Suprapubic skin (tissue), 4 donors: ENCODE measurements at regions not wholly inside any gene's neighbourhood (a gene's known extent, or its start where the extent isn't known, plus 50 kb on each side); places are given as distances from the start of the nearest gene placed in this dataset.
A peak's percentile ranks its signal among the peaks of the same experiment; 100 is the strongest.

Experiments
- DNase-seq, 2 donors: peaks; one replicate each; pipeline ENCODE4 v3.0.0-alpha.2; 2019; ENCODE audit warnings: low spot score in 2 of 2
- H3K27ac ChIP-seq: fragments of 200-600 bp; sonication (generic); one replicate; pipeline ENCODE4 v1.5.1; 2019
- H3K27me3 ChIP-seq: fragments of 200-600 bp; sonication (generic); one replicate; pipeline ENCODE4 v1.5.1; 2019
- H3K36me3 ChIP-seq: fragments of 200-600 bp; sonication (generic); one replicate; pipeline ENCODE4 v1.5.1; 2019
- H3K4me1 ChIP-seq: fragments of 200-600 bp; sonication (generic); one replicate; pipeline ENCODE4 v1.5.1; 2019
- H3K4me3 ChIP-seq: fragments of 200-600 bp; sonication (generic); one replicate; pipeline ENCODE4 v1.5.1; 2019; ENCODE audit warnings: mild to moderate bottlenecking
- H3K9me3 ChIP-seq: fragments of 200-600 bp; sonication (generic); one replicate; pipeline ENCODE4 v1.5.1; 2019
- EP300 ChIP-seq: sonication (generic); formaldehyde crosslinking; IDR thresholded peaks from one replicate; pipeline ENCODE4 v1.6.1; 2017; ENCODE audit warnings: antibody characterized with exemption
- POLR2A ChIP-seq, 2 donors: fragments of 450-650 bp; IDR thresholded peaks; one replicate each; pipeline ENCODE4 v1.6.1; 2017; ENCODE audit warnings: antibody characterized with exemption in 2 of 2, mild to moderate bottlenecking in 2 of 2, moderate library complexity in 2 of 2
- POLR2AphosphoS5 ChIP-seq, 3 donors: sonication (generic); formaldehyde crosslinking; IDR thresholded peaks; one replicate each; pipeline ENCODE4 v1.6.1; 2017; ENCODE audit warnings: antibody characterized with exemption in 3 of 3
- WGBS: methylation state at CpG from one replicate; pipeline ENCODE4 v1.1.5; 2018; 5-methylcytosine and 5-hydroxymethylcytosine counted together
- TF ChIP-seq, protein P1 (sequence below), 2 donors: fragments of 200-600 bp in 1 of 2; fragments of 450-650 bp in 1 of 2; sonication (generic) in 1 of 2; IDR thresholded peaks; one replicate each; pipeline ENCODE4 v1.5.1; 2016 to 2019; ENCODE audit warnings: antibody characterized with exemption in 2 of 2, mild to moderate bottlenecking in 1 of 2, moderate library complexity in 1 of 2

DNA sequence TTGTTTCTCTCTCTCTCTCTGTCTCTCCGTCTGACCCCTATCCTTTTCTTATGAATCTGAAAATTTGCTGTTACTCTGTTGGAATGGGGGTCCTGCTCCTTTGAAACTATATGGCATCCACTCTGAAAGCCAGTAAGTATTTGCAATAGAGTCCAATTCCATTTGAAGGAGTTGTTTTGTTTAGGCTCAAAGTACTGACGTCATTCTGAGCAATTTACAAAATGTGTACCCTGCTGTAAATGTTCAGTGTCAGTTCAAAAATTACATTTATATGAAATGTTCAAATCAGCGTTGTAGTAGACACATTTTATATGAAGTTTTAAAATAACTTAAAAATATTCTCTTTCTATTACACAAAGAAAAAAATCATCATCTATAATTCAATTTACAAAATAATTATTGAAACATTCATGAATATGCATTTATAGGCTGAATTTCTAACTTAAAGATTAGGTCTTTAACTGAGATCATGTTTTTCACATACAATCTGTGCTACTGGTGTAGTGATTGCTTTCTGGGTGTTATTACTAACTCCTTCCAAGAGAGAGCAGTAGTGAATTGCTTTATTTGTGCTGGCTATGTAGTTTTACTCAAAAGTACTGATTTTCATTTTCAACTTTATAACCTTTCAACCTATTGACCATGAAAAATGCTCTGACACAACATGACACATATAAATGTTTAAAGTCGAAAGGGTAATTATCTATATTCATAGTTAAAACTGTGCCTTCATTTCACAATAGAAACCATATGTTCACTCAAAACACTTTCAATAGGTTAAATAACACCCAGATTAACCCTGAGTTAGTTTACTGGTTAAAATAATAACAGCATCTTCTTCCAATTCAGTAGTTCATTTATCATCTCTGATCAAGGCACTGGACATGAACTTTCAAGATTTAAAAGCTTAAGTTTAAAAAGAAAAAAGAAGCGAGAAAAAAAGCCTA, 253.1 kb upstream of the ADGRL4 start:
- DNase-seq = no peak
- TF ChIP-seq POLR2A (IDR thresholded peaks at IDR 0.05) = no peak
- TF ChIP-seq, protein P1, sequence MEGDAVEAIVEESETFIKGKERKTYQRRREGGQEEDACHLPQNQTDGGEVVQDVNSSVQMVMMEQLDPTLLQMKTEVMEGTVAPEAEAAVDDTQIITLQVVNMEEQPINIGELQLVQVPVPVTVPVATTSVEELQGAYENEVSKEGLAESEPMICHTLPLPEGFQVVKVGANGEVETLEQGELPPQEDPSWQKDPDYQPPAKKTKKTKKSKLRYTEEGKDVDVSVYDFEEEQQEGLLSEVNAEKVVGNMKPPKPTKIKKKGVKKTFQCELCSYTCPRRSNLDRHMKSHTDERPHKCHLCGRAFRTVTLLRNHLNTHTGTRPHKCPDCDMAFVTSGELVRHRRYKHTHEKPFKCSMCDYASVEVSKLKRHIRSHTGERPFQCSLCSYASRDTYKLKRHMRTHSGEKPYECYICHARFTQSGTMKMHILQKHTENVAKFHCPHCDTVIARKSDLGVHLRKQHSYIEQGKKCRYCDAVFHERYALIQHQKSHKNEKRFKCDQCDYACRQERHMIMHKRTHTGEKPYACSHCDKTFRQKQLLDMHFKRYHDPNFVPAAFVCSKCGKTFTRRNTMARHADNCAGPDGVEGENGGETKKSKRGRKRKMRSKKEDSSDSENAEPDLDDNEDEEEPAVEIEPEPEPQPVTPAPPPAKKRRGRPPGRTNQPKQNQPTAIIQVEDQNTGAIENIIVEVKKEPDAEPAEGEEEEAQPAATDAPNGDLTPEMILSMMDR (IDR thresholded peaks at IDR 0.05) = peak in 1 of 2 donors; percentile 19
- Histone ChIP-seq H3K36me3 (no peaks in the 10 kb centered on the region), H3K27ac (no peak overlapping the region), H3K27me3 (no peaks in the 10 kb centered on the region), H3K4me1 (no peaks in the 10 kb centered on the region), H3K4me3 (no peak overlapping the region), H3K9me3 (no peaks in the 10 kb centered on the region)
- 63% methylated on average over 5 of the region's 5 CpGs for WGBS

DNA sequence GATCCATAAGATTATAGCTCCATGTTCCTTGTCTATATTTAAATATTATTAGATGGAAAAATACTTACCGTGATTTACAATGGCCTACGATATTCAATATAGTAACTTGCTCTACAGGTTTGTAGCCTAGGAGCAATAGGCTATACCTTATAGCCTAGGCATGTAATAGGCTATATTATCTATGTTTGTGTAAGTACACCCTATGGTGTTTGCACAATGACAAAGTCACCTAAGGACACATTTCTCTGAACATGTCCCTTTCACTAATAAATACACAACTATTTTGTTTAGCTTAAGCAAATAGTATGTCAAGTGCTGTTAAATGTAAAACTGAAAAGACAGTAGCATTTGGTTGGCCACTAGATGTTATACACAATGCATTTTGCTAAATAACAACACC, 248.9 kb upstream of the ADGRL4 start:
- Histone ChIP-seq H3K36me3 (no peaks in the 10 kb centered on the region), H3K27me3 (no peaks in the 10 kb centered on the region), H3K27ac (no peak overlapping the region), H3K4me1 (no peaks in the 10 kb centered on the region), H3K4me3 (no peak overlapping the region), H3K9me3 (no peaks in the 10 kb centered on the region)
- 71% methylated on average over 2 of the region's 2 CpGs for WGBS
- DNase-seq = no peak
- TF ChIP-seq POLR2A (IDR thresholded peaks at IDR 0.05) (no peak), EP300 (no peak), POLR2AphosphoS5 (IDR thresholded peaks at IDR 0.05) (no peak)
- TF ChIP-seq, protein P1 (IDR thresholded peaks at IDR 0.05) = no peak

DNA sequence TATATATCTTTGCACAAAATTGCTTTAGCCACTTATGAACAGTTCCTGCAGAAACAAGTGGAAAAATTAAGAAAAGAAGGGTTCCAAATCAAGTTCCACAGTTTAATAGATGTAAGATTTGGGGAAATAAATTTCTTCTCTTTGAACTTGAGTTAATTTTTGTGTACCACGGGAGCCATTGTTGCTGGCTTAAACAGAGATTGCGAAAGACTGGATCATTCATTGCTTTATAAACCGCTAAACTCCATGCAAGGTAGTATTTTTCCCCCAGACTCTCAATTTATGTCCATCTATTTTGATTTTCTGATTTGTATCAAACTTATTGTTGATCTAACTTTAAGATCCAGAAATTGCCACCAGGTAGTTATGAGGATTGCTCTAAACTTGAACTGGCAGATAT, 246.1 kb upstream of the ADGRL4 start:
- Histone ChIP-seq H3K4me1 (no peaks in the 10 kb centered on the region), H3K36me3 (no peaks in the 10 kb centered on the region), H3K27ac (no peak overlapping the region), H3K4me3 (no peak overlapping the region), H3K9me3 (no peaks in the 10 kb centered on the region), H3K27me3 (no peaks in the 10 kb centered on the region)
- TF ChIP-seq, protein P1 (IDR thresholded peaks at IDR 0.05) = no peak
- TF ChIP-seq EP300 (no peak), POLR2A (IDR thresholded peaks at IDR 0.05) (no peak), POLR2AphosphoS5 (IDR thresholded peaks at IDR 0.05) (no peak)
- WGBS = 88% methylated on average over 3 of the region's 3 CpGs
- no peak for DNase-seq

DNA sequence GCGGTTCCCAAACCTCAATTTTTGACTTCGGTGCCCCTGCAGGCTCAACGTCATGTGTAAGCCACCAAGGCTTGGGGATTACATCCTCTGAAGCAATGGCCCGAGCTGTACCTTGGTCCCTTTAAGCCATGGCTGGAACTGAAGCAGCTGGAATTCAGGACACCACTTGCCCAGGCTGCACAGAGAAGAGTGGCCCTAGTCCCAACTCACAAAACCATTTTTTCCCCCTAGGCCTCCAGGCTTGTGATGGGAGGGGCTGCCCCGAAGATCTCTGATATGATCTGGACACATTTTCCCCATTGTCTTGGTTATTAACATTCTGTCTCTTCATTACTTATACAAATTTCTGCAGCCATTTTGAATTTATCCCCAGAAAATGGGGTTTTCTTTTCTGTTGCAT, 233.3 kb upstream of the ADGRL4 start:
- no peaks in the 10 kb centered on the region for H3K4me1 ChIP-seq
- WGBS = 94% methylated on average over 5 of the region's 5 CpGs
- DNase-seq = no peak
- TF ChIP-seq POLR2A (IDR thresholded peaks at IDR 0.05) (no peak), POLR2AphosphoS5 (IDR thresholded peaks at IDR 0.05) (no peak)
- TF ChIP-seq, protein P1 (IDR thresholded peaks at IDR 0.05) = no peak
- no peaks in the 10 kb centered on the region for H3K36me3 ChIP-seq
- no peak overlapping the region for H3K27ac ChIP-seq
- no peaks in the 10 kb centered on the region for H3K27me3 ChIP-seq
- H3K9me3 ChIP-seq = peaks cover 3% of the 10 kb centered on the region
- no peak overlapping the region for H3K4me3 ChIP-seq

DNA sequence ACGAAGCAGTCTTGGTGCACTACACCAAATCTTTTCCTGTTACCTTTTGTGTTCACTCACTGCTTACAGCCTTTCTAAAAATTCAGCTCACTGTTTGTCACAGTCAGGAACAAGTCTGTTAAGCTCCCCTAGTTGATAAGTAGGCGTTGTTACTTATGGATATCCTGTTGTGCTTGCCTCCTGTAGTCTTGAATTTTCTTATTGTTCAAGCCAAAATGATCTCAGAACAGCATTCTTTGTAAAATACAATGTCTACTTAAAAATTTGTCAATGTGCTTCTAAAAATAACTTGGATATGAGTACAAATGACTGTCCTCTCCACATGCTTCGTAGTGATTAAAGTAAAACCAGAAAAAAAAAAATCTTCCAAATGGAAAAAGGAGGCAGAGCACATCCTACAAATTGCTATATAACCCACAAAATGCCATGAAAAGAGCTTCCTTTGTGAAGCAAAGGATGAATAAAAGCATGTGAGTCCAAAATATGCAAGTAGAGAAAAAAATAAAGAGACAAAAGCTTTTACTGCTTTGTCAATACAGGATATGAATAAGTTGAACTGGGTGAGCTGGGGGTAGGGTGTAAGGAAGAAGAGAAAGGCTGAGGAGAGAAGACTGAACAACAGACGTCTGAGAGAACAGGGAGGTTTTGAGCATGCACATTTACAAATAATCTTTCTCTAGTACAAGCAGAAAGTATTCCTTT, 228.9 kb upstream of the ADGRL4 start:
- 42% methylated on average over 4 of the region's 4 CpGs for WGBS
- DNase-seq = no peak
- H3K27me3 ChIP-seq = no peaks in the 10 kb centered on the region
- H3K4me3 ChIP-seq = no peak overlapping the region
- H3K27ac ChIP-seq = no peak overlapping the region
- no peaks in the 10 kb centered on the region for H3K9me3 ChIP-seq
- no peaks in the 10 kb centered on the region for H3K36me3 ChIP-seq
- TF ChIP-seq EP300 (no peak), POLR2AphosphoS5 (IDR thresholded peaks at IDR 0.05) (no peak), POLR2A (IDR thresholded peaks at IDR 0.05) (no peak)
- TF ChIP-seq, protein P1 (IDR thresholded peaks at IDR 0.05) = no peak
- no peaks in the 10 kb centered on the region for H3K4me1 ChIP-seq
